Duodenal mucosa (tissue), 2 donors: ENCODE measurements at regions not wholly inside any gene's neighbourhood (a gene's known extent, or its start where the extent isn't known, plus 50 kb on each side); places are given as distances from the start of the nearest gene placed in this dataset.

Experiments
- H3K27ac ChIP-seq: one replicate; pipeline ENCODE4 v1.7.0; 2013; ENCODE audit warnings: low read depth, low read length
- H3K27me3 ChIP-seq, 2 donors: one replicate each; pipeline ENCODE4 v1.7.0; 2013; ENCODE audit warnings: low read length in 2 of 2, control low read depth in 1 of 2; ENCODE audit not compliant: insufficient read depth in 2 of 2, control insufficient read depth in 1 of 2
- H3K36me3 ChIP-seq, 2 donors: one replicate each; pipeline ENCODE4 v1.7.0; 2013; ENCODE audit warnings: low read length in 2 of 2, control low read depth in 1 of 2; ENCODE audit not compliant: insufficient read depth in 2 of 2, control insufficient read depth in 1 of 2
- H3K4me1 ChIP-seq, 2 donors: one replicate each; pipeline ENCODE4 v1.7.0; 2013; ENCODE audit warnings: low read length in 2 of 2, control low read depth in 1 of 2; ENCODE audit not compliant: insufficient read depth in 2 of 2, control insufficient read depth in 1 of 2
- H3K4me3 ChIP-seq, 2 donors: one replicate each; pipeline ENCODE4 v1.7.0; 2013; ENCODE audit warnings: low read length in 2 of 2, low read depth in 1 of 2
- H3K9ac ChIP-seq, 2 donors: one replicate each; pipeline ENCODE4 v1.7.0; 2013; ENCODE audit warnings: low read length in 2 of 2, low read depth in 1 of 2
- H3K9me3 ChIP-seq, 2 donors: one replicate each; pipeline ENCODE4 v1.7.0; 2013; ENCODE audit warnings: low read length in 2 of 2, control low read depth in 1 of 2; ENCODE audit not compliant: control insufficient read depth in 1 of 2

DNA sequence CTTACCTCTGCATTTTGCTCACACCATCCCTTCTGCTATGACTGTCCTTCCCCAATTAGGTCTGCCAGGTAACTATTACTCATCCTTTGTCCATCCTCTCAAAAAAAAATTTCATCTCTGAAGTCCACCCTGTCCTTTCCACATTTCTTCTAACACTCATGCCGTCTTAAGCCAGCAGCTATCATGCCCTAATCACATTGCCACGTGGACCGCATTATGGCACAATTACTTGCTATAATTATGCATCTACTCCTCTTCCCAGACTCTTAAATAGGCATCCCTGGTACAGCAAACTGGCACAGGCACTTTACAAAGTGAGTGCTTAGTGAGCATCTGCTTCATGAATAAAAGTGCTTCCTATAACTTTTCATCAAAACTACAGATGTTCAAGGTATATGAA is 295.4 kb upstream of the ESRRG start:
- Histone ChIP-seq H3K36me3 (no peaks in the 10 kb centered on the region), H3K27me3 (no peaks in the 10 kb centered on the region), H3K9ac (no peak overlapping the region), H3K9me3 (no peaks in the 10 kb centered on the region), H3K4me1 (no peaks in the 10 kb centered on the region), H3K27ac (no peak overlapping the region), H3K4me3 (no peak overlapping the region)

DNA sequence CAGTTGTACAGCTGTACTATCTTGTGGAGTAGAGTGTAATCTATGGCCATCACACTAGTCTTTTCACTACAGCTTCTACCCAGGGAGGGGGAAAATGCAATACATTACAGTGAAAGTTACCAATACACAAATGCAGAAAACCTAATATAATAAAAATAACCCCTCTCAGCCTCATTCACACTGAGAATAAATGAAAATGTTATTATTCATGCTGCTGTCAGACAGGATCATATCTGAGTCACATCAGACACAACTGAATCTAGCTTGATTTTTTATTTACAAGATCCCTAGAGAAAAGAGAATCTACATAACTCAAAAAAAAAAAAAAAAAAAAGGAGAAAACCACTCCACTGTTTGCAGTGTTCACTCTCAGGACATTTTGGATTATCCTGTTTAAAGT is 293.9 kb upstream of the ESRRG start:
- H3K9me3 ChIP-seq, result no peaks in the 10 kb centered on the region
- no peak overlapping the region for H3K27ac ChIP-seq
- no peaks in the 10 kb centered on the region for H3K36me3 ChIP-seq
- no peak overlapping the region for H3K4me3 ChIP-seq
- no peaks in the 10 kb centered on the region for H3K4me1 ChIP-seq
- no peaks in the 10 kb centered on the region for H3K27me3 ChIP-seq
- H3K9ac ChIP-seq, result no peak overlapping the region

DNA sequence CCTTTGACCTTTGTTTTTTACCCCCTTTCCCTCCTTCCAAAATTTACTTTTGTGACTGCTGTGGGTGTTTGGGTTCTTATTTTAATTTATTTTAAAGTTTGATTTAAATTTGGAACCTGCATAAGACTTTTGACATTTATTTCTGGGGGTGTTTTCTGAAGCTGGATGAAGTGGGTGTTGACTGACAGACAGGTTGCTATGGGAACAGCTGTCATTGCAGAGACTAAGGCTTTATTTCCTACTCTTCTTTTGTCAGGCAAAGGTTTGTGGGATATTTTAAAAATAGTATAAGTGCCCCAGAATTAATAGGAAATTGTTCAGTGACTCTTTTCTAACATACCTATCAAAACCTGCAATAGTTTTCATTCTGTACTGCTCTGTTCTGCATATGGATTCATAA is 290.8 kb upstream of the ESRRG start:
- no peaks in the 10 kb centered on the region for H3K9me3 ChIP-seq
- no peak overlapping the region for H3K27ac ChIP-seq
- H3K27me3 ChIP-seq, result no peaks in the 10 kb centered on the region
- no peaks in the 10 kb centered on the region for H3K4me1 ChIP-seq
- H3K9ac ChIP-seq, result no peak overlapping the region
- no peaks in the 10 kb centered on the region for H3K36me3 ChIP-seq
- no peak overlapping the region for H3K4me3 ChIP-seq

DNA sequence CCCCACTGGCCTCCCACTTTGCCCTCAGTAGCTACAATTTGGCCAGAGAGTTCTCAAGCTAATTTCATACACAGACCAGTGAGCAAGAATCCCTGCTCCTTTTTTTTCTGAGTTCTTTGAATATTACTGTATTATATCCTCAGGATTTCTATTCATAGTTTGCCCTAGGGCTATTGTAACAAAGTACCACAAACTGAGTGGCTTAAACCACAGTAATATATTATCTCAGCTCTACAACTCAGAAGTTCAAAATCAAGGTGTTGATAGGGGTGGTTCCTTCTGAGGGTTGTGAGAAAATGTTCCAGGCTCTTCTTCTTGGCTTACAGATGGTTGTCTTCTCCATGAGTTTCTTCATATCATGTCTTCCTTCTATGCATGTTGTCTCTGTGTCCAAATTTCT is 289.4 kb upstream of the ESRRG start:
- H3K36me3 ChIP-seq, result no peaks in the 10 kb centered on the region
- no peak overlapping the region for H3K9ac ChIP-seq
- H3K27me3 ChIP-seq, result no peaks in the 10 kb centered on the region
- no peaks in the 10 kb centered on the region for H3K9me3 ChIP-seq
- no peaks in the 10 kb centered on the region for H3K4me1 ChIP-seq
- no peak overlapping the region for H3K27ac ChIP-seq
- no peak overlapping the region for H3K4me3 ChIP-seq

DNA sequence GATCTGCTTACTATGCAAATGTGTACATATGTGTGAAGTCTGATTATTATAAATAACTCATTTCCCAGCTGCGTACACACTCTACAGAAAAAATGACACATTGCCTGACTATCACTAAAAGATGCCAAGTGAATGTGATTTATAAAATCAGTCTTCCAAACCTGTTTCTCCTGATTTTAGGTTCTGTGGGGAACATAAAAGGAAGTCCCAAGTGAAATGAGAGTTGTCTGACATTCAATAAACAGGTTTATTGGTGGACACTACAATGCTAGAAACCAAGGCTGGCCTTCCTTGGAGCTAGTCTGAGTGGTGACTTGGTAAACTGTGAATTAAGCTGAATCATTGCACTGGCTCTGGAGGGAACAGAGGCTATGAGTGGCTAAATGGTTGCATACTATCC is 287.9 kb upstream of the ESRRG start:
- no peak overlapping the region for H3K9ac ChIP-seq
- no peaks in the 10 kb centered on the region for H3K27me3 ChIP-seq
- H3K9me3 ChIP-seq, result no peaks in the 10 kb centered on the region
- peaks cover 0 to 5% of the 10 kb centered on the region in 2 donors for H3K4me1 ChIP-seq
- H3K27ac ChIP-seq, result no peak overlapping the region
- H3K4me3 ChIP-seq, result no peak overlapping the region
- H3K36me3 ChIP-seq, result no peaks in the 10 kb centered on the region

DNA sequence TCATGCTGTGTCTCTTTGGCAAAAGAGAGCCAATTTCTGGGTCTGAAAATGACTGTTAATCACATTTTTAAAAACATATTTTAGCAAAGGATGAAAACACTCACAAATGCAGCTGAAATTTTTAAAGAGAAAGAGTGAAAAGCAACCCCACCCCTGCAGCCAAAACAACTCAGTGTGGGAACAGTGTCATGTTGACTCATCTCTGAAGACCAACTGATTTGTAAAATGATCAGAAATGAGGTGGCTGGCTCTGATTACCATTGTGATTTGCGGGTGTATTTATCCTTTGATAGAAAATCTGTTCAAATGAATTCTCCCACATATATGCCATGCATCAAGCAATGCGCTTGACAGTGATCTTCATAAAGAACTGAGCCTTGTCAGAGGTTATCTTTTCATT is 287.0 kb upstream of the ESRRG start:
- Histone ChIP-seq H3K27ac (no peak overlapping the region), H3K27me3 (no peaks in the 10 kb centered on the region), H3K36me3 (no peaks in the 10 kb centered on the region), H3K9me3 (no peaks in the 10 kb centered on the region), H3K9ac (no peak overlapping the region), H3K4me1 (peaks cover 0 to 5% of the 10 kb centered on the region in 2 donors), H3K4me3 (no peak overlapping the region)

DNA sequence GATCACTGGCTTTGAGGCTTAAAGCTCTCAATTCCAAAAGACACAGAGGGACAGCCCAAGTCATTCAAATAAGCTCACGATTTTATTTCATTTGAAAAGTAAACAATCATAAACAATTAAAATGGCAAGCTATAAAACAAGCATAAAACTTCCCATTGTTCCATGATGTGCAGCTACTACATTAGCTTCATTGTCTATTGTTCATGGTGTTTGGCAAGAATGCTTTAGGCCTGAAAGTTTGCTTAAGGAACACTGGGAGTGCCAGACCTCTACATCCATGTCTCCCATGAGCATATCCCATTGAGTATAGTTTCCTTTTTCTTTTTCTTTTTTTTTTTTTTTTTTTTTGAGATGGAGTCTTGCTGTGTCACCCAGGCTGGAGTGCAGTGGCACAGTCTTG is 286.1 kb upstream of the ESRRG start:
- Histone ChIP-seq H3K4me1 (peaks cover 0 to 5% of the 10 kb centered on the region in 2 donors), H3K27ac (no peak overlapping the region), H3K9ac (no peak overlapping the region), H3K36me3 (no peaks in the 10 kb centered on the region), H3K27me3 (no peaks in the 10 kb centered on the region), H3K9me3 (no peaks in the 10 kb centered on the region), H3K4me3 (no peak overlapping the region)

DNA sequence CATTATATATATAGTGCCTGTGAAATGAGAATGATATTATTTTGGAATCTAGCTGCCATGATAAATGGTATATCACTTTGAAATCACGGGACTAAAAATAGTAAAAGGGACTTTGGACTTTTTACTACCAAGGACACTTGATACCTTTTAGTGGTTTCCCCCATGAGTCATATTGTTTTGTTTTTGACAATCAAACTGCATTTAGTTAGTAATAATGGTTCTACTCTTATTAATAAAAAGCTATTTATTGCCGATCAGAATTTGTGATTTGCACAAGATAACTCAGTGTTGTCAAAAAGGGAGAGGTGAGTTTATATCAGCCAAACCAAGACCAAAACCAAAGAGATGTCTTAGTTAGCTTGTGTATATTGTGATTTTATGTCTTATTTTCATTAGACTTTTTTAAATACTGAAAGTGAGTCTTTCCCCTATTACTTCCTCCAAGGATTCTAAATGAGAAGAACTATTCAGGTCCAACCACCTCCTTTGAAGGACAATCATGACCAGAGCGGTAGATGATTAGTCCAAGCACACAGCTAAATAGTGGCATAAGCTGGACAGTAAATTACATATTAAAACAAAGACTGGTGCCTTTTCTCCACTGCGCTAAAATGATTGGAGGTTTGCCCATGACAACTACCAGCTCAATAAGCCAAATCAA is 281.7 kb upstream of the ESRRG start:
- Histone ChIP-seq H3K27ac (no peak overlapping the region), H3K4me1 (peaks cover 0 to 5% of the 10 kb centered on the region in 2 donors), H3K4me3 (no peak overlapping the region), H3K9ac (no peak overlapping the region), H3K27me3 (no peaks in the 10 kb centered on the region), H3K36me3 (no peaks in the 10 kb centered on the region), H3K9me3 (no peaks in the 10 kb centered on the region)

DNA sequence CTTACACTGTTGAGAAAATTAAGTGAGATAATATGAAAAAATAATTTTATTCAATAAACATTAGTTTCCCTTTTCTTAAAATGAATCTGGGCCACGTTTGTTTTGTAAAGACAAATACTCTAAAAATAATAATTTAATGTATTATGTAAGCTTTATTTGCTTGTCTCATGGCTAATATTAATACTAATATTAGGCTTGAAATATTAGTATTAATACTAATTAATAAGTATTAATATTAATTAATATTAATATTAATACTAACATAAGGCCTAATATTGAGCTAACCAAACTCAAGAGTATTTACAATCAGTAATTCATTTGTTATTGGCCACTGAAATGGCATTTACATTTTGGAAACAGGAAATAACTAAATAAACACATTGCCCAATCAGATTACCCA is 280.1 kb upstream of the ESRRG start:
- Histone ChIP-seq H3K27ac (no peak overlapping the region), H3K27me3 (no peaks in the 10 kb centered on the region), H3K9me3 (no peaks in the 10 kb centered on the region), H3K4me1 (peaks cover 0 to 5% of the 10 kb centered on the region in 2 donors), H3K4me3 (no peak overlapping the region), H3K36me3 (no peaks in the 10 kb centered on the region), H3K9ac (no peak overlapping the region)

DNA sequence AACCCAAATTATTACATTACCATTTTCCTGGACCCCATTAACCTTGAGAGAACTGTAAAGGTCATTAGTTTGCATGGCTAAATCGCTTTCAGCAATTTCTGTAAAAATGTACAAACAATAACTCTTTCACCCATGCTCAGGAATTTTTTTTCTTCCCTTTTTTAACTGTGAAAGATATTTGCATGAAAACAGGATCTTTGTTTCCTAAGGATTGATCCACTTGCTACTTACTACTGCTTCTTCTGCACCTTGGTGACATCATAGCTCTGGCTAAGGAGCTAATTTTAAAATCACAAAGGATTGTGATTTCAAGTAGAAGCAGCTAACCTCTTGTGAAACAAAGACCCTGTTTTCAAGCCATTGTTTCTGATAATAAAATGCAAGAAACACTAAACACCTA is 274.6 kb upstream of the ESRRG start:
- Histone ChIP-seq H3K4me3 (no peak overlapping the region), H3K4me1 (no peaks in the 10 kb centered on the region), H3K27ac (no peak overlapping the region), H3K9ac (no peak overlapping the region), H3K27me3 (no peaks in the 10 kb centered on the region), H3K9me3 (no peaks in the 10 kb centered on the region), H3K36me3 (no peaks in the 10 kb centered on the region)

DNA sequence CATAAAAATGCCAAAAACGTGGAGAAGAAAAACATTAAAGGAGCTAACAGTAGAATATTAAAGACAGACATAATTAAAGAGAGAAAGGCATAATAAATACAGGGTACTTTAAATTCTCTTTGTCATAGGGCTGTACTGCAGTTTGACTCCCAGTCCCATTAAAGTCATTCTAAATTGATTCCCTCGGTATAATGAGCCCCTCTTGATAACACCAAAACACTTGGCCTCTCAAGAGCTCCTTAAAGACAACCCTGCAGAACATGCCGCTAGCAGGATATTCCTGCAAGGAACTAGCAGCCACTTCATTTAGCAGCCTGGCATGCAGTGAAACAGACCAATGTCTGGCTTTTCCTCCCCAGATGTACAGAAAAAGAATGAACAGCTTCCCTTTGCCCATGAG is 273.8 kb upstream of the ESRRG start:
- no peak overlapping the region for H3K9ac ChIP-seq
- H3K27me3 ChIP-seq, result no peaks in the 10 kb centered on the region
- no peaks in the 10 kb centered on the region for H3K9me3 ChIP-seq
- H3K4me1 ChIP-seq, result no peaks in the 10 kb centered on the region
- no peak overlapping the region for H3K27ac ChIP-seq
- H3K4me3 ChIP-seq, result no peak overlapping the region
- H3K36me3 ChIP-seq, result no peaks in the 10 kb centered on the region
